ENCODE measurements at regions not wholly inside any gene's neighbourhood (a gene's known extent, or its start where the extent isn't known, plus 50 kb on each side); places are given as distances from the start of the nearest gene placed in this dataset.

DNA sequence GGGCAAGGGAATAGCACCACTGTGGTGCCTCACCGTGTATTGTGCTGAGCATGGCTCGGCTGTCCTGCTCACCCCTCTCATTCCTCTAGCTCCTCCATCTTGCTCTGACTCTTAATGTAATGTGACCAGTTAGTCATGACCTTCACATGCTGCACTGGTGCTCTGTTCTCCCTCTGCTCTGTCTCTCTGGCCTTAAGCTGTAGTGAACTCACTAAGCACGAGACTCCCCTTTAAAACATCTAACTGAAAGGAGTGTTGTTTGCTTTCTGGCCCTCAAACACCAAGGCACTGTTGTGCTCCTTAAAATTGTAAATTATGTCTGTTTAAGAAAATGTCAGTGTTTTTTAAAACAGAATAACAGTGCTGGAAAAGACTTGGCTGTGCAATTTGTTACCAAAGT is 140.4 kb downstream of the HDGFL1 start:
- Mint-ChIP-seq H3K4me3 (ENCODE audit: unreplicated experiment) (no peak overlapping the region), H3K27me3 (ENCODE audit: insufficient read depth, unreplicated experiment) (no peaks in the 10 kb centered on the region), H3K9me3 (ENCODE audit: unreplicated experiment) (no peaks in the 10 kb centered on the region), H3K27ac (ENCODE audit: low read depth, unreplicated experiment) (no peak overlapping the region), H3K4me1 (ENCODE audit: insufficient read depth, unreplicated experiment) (no peaks in the 10 kb centered on the region), H3K36me3 (ENCODE audit: insufficient read depth, unreplicated experiment) (no peaks in the 10 kb centered on the region)
- BruUV-seq (replicated peaks): no TSS peak
- intact Hi-C loops (cut with micrococcal nuclease): no loop called here
- CTCF ChIA-PET: interaction anchor here (0.6 kb wide), 1 partner anchor 928 kb away, joined by 4 read pairs; no protein-coding TSS in a partner anchor
- no peak for DNase-seq (ENCODE audit: unreplicated experiment)
- POLR2A ChIA-PET: no interaction called here
- TF ChIP-seq, protein P1, sequence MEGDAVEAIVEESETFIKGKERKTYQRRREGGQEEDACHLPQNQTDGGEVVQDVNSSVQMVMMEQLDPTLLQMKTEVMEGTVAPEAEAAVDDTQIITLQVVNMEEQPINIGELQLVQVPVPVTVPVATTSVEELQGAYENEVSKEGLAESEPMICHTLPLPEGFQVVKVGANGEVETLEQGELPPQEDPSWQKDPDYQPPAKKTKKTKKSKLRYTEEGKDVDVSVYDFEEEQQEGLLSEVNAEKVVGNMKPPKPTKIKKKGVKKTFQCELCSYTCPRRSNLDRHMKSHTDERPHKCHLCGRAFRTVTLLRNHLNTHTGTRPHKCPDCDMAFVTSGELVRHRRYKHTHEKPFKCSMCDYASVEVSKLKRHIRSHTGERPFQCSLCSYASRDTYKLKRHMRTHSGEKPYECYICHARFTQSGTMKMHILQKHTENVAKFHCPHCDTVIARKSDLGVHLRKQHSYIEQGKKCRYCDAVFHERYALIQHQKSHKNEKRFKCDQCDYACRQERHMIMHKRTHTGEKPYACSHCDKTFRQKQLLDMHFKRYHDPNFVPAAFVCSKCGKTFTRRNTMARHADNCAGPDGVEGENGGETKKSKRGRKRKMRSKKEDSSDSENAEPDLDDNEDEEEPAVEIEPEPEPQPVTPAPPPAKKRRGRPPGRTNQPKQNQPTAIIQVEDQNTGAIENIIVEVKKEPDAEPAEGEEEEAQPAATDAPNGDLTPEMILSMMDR (IDR thresholded peaks at IDR 0.05; ENCODE audit: unreplicated experiment): no peak

DNA sequence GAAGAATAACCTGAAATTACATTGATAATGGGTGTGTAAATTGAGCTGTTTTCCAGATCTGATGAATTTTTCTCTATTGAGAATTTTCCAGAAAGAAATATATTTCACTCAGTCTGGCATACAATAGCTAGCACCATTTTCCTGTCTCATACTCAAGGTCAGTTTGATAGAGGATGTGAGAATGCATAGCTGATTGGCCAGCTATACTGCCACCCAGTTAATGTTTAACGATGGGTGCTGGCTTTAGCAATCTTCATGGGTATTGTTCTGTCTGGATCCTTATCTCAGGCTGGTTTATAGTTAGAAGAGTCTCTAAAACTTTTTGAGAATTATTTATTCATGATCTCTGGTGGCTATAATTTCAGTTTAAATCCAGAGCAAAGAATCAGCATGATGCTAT is 147.4 kb downstream of the HDGFL1 start:
- Mint-ChIP-seq H3K9me3 (ENCODE audit: unreplicated experiment) (peaks cover 9% of the 10 kb centered on the region), H3K4me1 (ENCODE audit: insufficient read depth, unreplicated experiment) (no peaks in the 10 kb centered on the region), H3K27ac (ENCODE audit: low read depth, unreplicated experiment) (no peak overlapping the region), H3K27me3 (ENCODE audit: insufficient read depth, unreplicated experiment) (no peaks in the 10 kb centered on the region), H3K36me3 (ENCODE audit: insufficient read depth, unreplicated experiment) (no peaks in the 10 kb centered on the region), H3K4me3 (ENCODE audit: unreplicated experiment) (no peak overlapping the region)
- DNase-seq (ENCODE audit: unreplicated experiment): no peak
- POLR2A ChIA-PET: no interaction called here
- BruUV-seq (replicated peaks): no TSS peak
- CTCF ChIA-PET: no interaction called here
- TF ChIP-seq, protein P1 (IDR thresholded peaks at IDR 0.05; ENCODE audit: unreplicated experiment): no peak
- intact Hi-C loops (cut with micrococcal nuclease): no loop called here

DNA sequence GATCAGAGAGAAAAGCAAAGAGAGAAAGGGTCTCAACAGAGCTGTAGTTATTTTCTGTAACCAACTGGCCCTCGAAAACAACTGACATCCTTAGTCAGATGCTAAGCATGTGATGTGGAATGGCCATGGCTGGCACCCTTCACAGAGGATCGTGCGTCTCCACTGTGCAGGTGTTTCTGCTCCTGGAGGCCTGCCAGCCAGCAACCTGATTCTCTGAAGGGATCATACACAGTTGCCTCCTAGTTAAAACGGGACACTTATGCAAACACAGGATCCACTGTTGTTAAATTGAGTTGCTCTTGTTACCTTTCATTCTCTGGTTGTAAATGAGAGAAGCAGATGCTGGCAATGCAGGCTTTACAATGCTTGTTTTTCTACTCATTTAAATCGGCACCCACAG is 148.5 kb downstream of the HDGFL1 start:
- BruUV-seq (replicated peaks): no TSS peak
- H3K27ac Mint-ChIP-seq (ENCODE audit: low read depth, unreplicated experiment): no peak overlapping the region
- H3K9me3 Mint-ChIP-seq (ENCODE audit: unreplicated experiment): peaks cover 14% of the 10 kb centered on the region
- no peak overlapping the region for H3K4me3 Mint-ChIP-seq (ENCODE audit: unreplicated experiment)
- ChIA-PET CTCF (interaction anchor here (0.6 kb wide), 1 partner anchor 20 kb away, joined by 3 read pairs; no protein-coding TSS in a partner anchor), POLR2A (no interaction called here)
- intact Hi-C loops (cut with micrococcal nuclease): no loop called here
- DNase-seq (ENCODE audit: unreplicated experiment): no peak
- no peaks in the 10 kb centered on the region for H3K27me3 Mint-ChIP-seq (ENCODE audit: insufficient read depth, unreplicated experiment)
- TF ChIP-seq, protein P1 (IDR thresholded peaks at IDR 0.05; ENCODE audit: unreplicated experiment): no peak
- H3K36me3 Mint-ChIP-seq (ENCODE audit: insufficient read depth, unreplicated experiment): no peaks in the 10 kb centered on the region
- H3K4me1 Mint-ChIP-seq (ENCODE audit: insufficient read depth, unreplicated experiment): no peaks in the 10 kb centered on the region

DNA sequence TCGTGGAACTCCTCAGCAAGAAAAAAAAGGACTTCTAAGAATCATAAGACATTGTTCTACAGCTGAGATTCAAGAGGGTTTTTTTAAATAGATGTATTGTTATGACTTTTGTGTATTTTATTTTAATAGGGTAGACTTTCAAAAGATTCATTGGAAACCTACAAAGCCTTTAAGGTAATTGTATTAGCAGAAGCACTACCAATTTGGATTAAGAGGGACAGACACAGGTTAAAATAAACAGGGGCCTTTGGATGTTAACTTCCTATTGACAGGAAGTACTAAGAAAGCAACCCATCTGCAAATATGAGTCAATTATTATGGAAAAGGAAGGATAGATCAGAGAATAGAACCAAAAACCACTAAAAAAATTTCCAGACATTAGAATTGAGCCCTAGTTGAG is 153.5 kb downstream of the HDGFL1 start:
- ChIA-PET CTCF (interaction anchor here (0.6 kb wide), 1 partner anchor 35 kb away, joined by 5 read pairs; no protein-coding TSS in a partner anchor), POLR2A (interaction anchor here (1.1 kb wide), 1 partner anchor 12 kb away, joined by 3 read pairs; no protein-coding TSS in a partner anchor)
- no TSS peak for BruUV-seq (replicated peaks)
- no peak overlapping the region for H3K4me3 Mint-ChIP-seq (ENCODE audit: unreplicated experiment)
- TF ChIP-seq, protein P1 (IDR thresholded peaks at IDR 0.05; ENCODE audit: unreplicated experiment): no peak
- DNase-seq (ENCODE audit: unreplicated experiment): no peak
- no peaks in the 10 kb centered on the region for H3K36me3 Mint-ChIP-seq (ENCODE audit: insufficient read depth, unreplicated experiment)
- no peaks in the 10 kb centered on the region for H3K27me3 Mint-ChIP-seq (ENCODE audit: insufficient read depth, unreplicated experiment)
- H3K9me3 Mint-ChIP-seq (ENCODE audit: unreplicated experiment): peaks cover 23% of the 10 kb centered on the region
- intact Hi-C loops (cut with micrococcal nuclease): no loop called here
- H3K4me1 Mint-ChIP-seq (ENCODE audit: insufficient read depth, unreplicated experiment): no peaks in the 10 kb centered on the region
- H3K27ac Mint-ChIP-seq (ENCODE audit: low read depth, unreplicated experiment): no peak overlapping the region
